Endothelial cell of umbilical vein (primary cell): ENCODE measurements at regions not wholly inside any gene's neighbourhood (a gene's known extent, or its start where the extent isn't known, plus 50 kb on each side); places are given as distances from the start of the nearest gene placed in this dataset.

Experiments
- BruUV-seq: library from RNA; stranded (reverse); fragments of 400-500 nt; replicated peaks from 2 replicates; lab custom pipeline; 2021; lab: Mats Ljungman, UMichigan
- CTCF ChIA-PET: fragments of 300-600, 350-600 bp; sonication (Branson Sonifier 250); formaldehyde crosslinking; loops from one replicate; lab custom pipeline; 2021; ENCODE audit warnings: antibody characterized with exemption, inconsistent platforms; lab: Charles Lee
- POLR2A ChIA-PET: fragments of 300-600, 350-600 bp; sonication (Branson Sonifier 250); formaldehyde crosslinking; loops from one replicate; lab custom pipeline; 2021; ENCODE audit warnings: antibody characterized with exemption, inconsistent platforms; lab: Charles Lee
- DNase-seq: peaks from one replicate; pipeline ENCODE4 v3.0.0-alpha.2; 2011; ENCODE audit warnings: low read depth, low spot score
- FAIRE-seq: peaks from 2 replicates; lab custom pipeline; 2011; peaks lifted over from hg19 to GRCh38; lab: Jason Lieb, UNC
- H2AFZ ChIP-seq: 2 replicates; pipeline ENCODE4 v1.6.0; 2012; ENCODE audit warnings: low read depth, low read length, control low read depth, inconsistent platforms
- H3K27ac ChIP-seq: 2 replicates; pipeline ENCODE4 v1.5.1; 2011; ENCODE audit warnings: low read depth, mild to moderate bottlenecking, control low read depth, low read length, moderate library complexity; ENCODE audit not compliant: insufficient read depth
- H3K27me3 ChIP-seq, 2 experiments: 2 replicates each; pipeline versions ENCODE4 v1.6.0 to v1.6.1; 2011; ENCODE audit warnings: low read length in 2 of 2, mixed read lengths in 1 of 2; ENCODE audit not compliant: control insufficient read depth in 2 of 2, insufficient read depth in 2 of 2
- H3K36me3 ChIP-seq, 2 experiments: 2 replicates in 1 of 2; 3 replicates in 1 of 2; pipeline ENCODE4 v1.5.1; 2011; ENCODE audit warnings: low read length in 2 of 2, mild to moderate bottlenecking in 1 of 2, moderate library complexity in 1 of 2; ENCODE audit not compliant: control insufficient read depth in 2 of 2, insufficient read depth in 2 of 2; ENCODE audit errors: extremely low read depth in 1 of 2
- H3K4me1 ChIP-seq: 3 replicates; pipeline ENCODE4 v1.5.1; 2011; ENCODE audit warnings: mild to moderate bottlenecking, low read length; ENCODE audit not compliant: control insufficient read depth, insufficient read depth; ENCODE audit errors: extremely low read depth
- H3K4me2 ChIP-seq: 2 replicates; pipeline ENCODE4 v1.6.1; 2011; ENCODE audit warnings: low read length, control low read depth, mixed read lengths; ENCODE audit not compliant: insufficient read depth
- H3K4me3 ChIP-seq, 3 experiments: fragments of 200-600 bp in 1 of 3; sonication (generic), shearing (Covaris generic) in 1 of 3; replicated peaks in 1 of 3; 2 replicates each; pipeline ENCODE4 v1.5.1; 2011 to 2016; ENCODE audit warnings: control low read depth in 3 of 3, low read length in 3 of 3, mild to moderate bottlenecking in 2 of 3, inconsistent platforms in 1 of 3, low read depth in 1 of 3, moderate library complexity in 1 of 3; ENCODE audit not compliant: insufficient read depth in 1 of 3
- H3K79me2 ChIP-seq: 2 replicates; pipeline ENCODE4 v1.6.0; 2012; ENCODE audit warnings: low read length, inconsistent platforms; ENCODE audit not compliant: control insufficient read depth, insufficient read depth
- H3K9ac ChIP-seq: replicated peaks from 2 replicates; pipeline ENCODE3; 2011; ENCODE audit warnings: low read length, control low read depth; ENCODE audit not compliant: insufficient read depth; ENCODE audit errors: extremely low read depth
- H3K9me1 ChIP-seq: replicated peaks from 3 replicates; pipeline ENCODE4 v1.6.0; 2011; ENCODE audit warnings: mild to moderate bottlenecking, low read length; ENCODE audit not compliant: control insufficient read depth, insufficient read depth; ENCODE audit errors: extremely low read depth
- H3K9me3 ChIP-seq: replicated peaks from 2 replicates; pipeline ENCODE4 v1.5.1; 2012; ENCODE audit warnings: low read length, inconsistent platforms; ENCODE audit not compliant: control insufficient read depth, insufficient read depth
- H4K20me1 ChIP-seq: replicated peaks from 2 replicates; pipeline ENCODE3; 2011; ENCODE audit warnings: mild to moderate bottlenecking, low read length; ENCODE audit not compliant: control insufficient read depth, insufficient read depth; ENCODE audit errors: extremely low read depth
- FOS ChIP-seq: IDR thresholded peaks from 2 replicates; pipeline ENCODE4 v1.6.1; 2011; ENCODE audit warnings: mild to moderate bottlenecking, low read length, moderate library complexity, borderline replicate concordance; ENCODE audit not compliant: insufficient read depth
- JUN ChIP-seq: IDR thresholded peaks from 2 replicates; pipeline ENCODE4 v1.6.1; 2011; ENCODE audit warnings: borderline replicate concordance, low read depth; ENCODE audit not compliant: insufficient read length, insufficient read depth
- MYC ChIP-seq: IDR thresholded peaks from one replicate; pipeline ENCODE4 v1.6.1; 2011; ENCODE audit warnings: mild to moderate bottlenecking, low read depth, low read length
- POLR2A ChIP-seq: IDR thresholded peaks from 2 replicates; pipeline ENCODE4 v1.6.1; 2012; ENCODE audit warnings: low read depth, mild to moderate bottlenecking, control low read depth, low read length
- POLR2AphosphoS5 ChIP-seq: IDR thresholded peaks from 2 replicates; pipeline ENCODE4 v1.6.1; 2012; ENCODE audit warnings: low read depth, mild to moderate bottlenecking, control low read depth, low read length, moderate library complexity; ENCODE audit not compliant: insufficient read depth
- dilution Hi-C: fragments of 300-500 bp; cut with MboI; formaldehyde crosslinking; loops from one replicate; pipeline ENCODE4 v1.15.0; 2019; ENCODE audit warnings: low sequenced_read_pairs; ENCODE audit not compliant: extremely low pct_ligation_motif_present
- intact Hi-C: fragments of 100-400 bp; cut with micrococcal nuclease; formaldehyde crosslinking; loops from one replicate; pipeline ENCODE4 v1.10.0; 2022
- TF ChIP-seq, protein P1 (sequence below), 2 donors: IDR thresholded peaks; 1 replicate in 1 of 2; 2 replicates in 1 of 2; pipeline ENCODE4 v1.5.1; 2011; ENCODE audit warnings: low read length in 2 of 2, mild to moderate bottlenecking in 2 of 2, moderate library complexity in 2 of 2, control low read depth in 1 of 2, inconsistent platforms in 1 of 2, low read depth in 1 of 2; ENCODE audit not compliant: insufficient read depth in 1 of 2; ENCODE audit errors: extremely low read depth in 1 of 2
- TF ChIP-seq, protein P2 (sequence below): IDR thresholded peaks from 2 replicates; pipeline ENCODE4 v1.6.1; 2011; ENCODE audit not compliant: insufficient read depth, insufficient read length

- dilution Hi-C loops (no loop called here), intact Hi-C loops (no loop called here)
- ChIA-PET CTCF (interaction anchor here (2.6 kb wide), 1 partner anchor 11 kb away, joined by 9 read pairs; no protein-coding TSS in a partner anchor), POLR2A (no interaction called here)
- Histone ChIP-seq H3K9me1 (no peaks in the 10 kb centered on the region), H3K4me2 (no peak overlapping the region), H2AFZ (no peak overlapping the region), H3K79me2 (no peaks in the 10 kb centered on the region), H3K4me3 (no peak overlapping the region), H3K27me3 (peaks cover 5 to 37% of the 10 kb centered on the region in 2 experiments), H3K9me3 (no peaks in the 10 kb centered on the region), H3K27ac (no peak overlapping the region), H3K36me3 (no peaks in the 10 kb centered on the region), H3K4me1 (no peaks in the 10 kb centered on the region), H3K9ac (no peak overlapping the region), H4K20me1 (no peaks in the 10 kb centered on the region)
- no peak for FAIRE-seq
- TF ChIP-seq POLR2AphosphoS5 = no peak
- TF ChIP-seq, protein P1, sequence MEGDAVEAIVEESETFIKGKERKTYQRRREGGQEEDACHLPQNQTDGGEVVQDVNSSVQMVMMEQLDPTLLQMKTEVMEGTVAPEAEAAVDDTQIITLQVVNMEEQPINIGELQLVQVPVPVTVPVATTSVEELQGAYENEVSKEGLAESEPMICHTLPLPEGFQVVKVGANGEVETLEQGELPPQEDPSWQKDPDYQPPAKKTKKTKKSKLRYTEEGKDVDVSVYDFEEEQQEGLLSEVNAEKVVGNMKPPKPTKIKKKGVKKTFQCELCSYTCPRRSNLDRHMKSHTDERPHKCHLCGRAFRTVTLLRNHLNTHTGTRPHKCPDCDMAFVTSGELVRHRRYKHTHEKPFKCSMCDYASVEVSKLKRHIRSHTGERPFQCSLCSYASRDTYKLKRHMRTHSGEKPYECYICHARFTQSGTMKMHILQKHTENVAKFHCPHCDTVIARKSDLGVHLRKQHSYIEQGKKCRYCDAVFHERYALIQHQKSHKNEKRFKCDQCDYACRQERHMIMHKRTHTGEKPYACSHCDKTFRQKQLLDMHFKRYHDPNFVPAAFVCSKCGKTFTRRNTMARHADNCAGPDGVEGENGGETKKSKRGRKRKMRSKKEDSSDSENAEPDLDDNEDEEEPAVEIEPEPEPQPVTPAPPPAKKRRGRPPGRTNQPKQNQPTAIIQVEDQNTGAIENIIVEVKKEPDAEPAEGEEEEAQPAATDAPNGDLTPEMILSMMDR (IDR thresholded peaks at IDR 0.05; ENCODE audit: extremely low read depth in 1 of 2, insufficient read depth in 1 of 2, low read depth in 1 of 2, low read length in 2 of 2) = no peak
- TF ChIP-seq FOS = no peak
- TF ChIP-seq, protein P2, sequence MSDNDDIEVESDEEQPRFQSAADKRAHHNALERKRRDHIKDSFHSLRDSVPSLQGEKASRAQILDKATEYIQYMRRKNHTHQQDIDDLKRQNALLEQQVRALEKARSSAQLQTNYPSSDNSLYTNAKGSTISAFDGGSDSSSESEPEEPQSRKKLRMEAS = no peak
- TF ChIP-seq MYC = no peak
- no peak for TF ChIP-seq JUN
- no TSS peak for BruUV-seq
- no peak for DNase-seq
Measured at GRCh38 chr9:38332625-38333024, 59.9 kb upstream of the ALDH1B1 start.

- no TSS peak for BruUV-seq
- peaks cover 3 to 37% of the 10 kb centered on the region in 2 experiments for H3K27me3 ChIP-seq
- intact Hi-C loops (no loop called here), dilution Hi-C loops (no loop called here)
- H2AFZ ChIP-seq = no peak overlapping the region
- no peaks in the 10 kb centered on the region for H3K9me1 ChIP-seq
- H3K79me2 ChIP-seq = no peaks in the 10 kb centered on the region
- H3K4me2 ChIP-seq = no peak overlapping the region
- H3K27ac ChIP-seq = no peak overlapping the region
- DNase-seq (no peak), FAIRE-seq (no peak)
- POLR2A ChIA-PET = no interaction called here
- TF ChIP-seq JUN (no peak), POLR2A (no peak)
- TF ChIP-seq, protein P1 (IDR thresholded peaks at IDR 0.05; ENCODE audit: extremely low read depth in 1 of 2, insufficient read depth in 1 of 2, low read depth in 1 of 2, low read length in 2 of 2) = no peak
- no peak overlapping the region for H3K9ac ChIP-seq
- CTCF ChIA-PET = no interaction called here
- H3K4me3 ChIP-seq = no peak overlapping the region
- no peaks in the 10 kb centered on the region for H3K9me3 ChIP-seq
- H4K20me1 ChIP-seq = no peaks in the 10 kb centered on the region
- no peaks in the 10 kb centered on the region for H3K4me1 ChIP-seq
- H3K36me3 ChIP-seq = no peaks in the 10 kb centered on the region
Measured at GRCh38 chr9:38331141-38331540, 61.4 kb upstream of the ALDH1B1 start.
